GM12891 (cell line): ENCODE measurements at regions not wholly inside any gene's neighbourhood (a gene's known extent, or its start where the extent isn't known, plus 50 kb on each side); places are given as distances from the start of the nearest gene placed in this dataset.

ENCODE experiments used
- POLR2A ChIP-seq: IDR thresholded peaks from 2 replicates; pipeline ENCODE4 v1.6.1; 2011; ENCODE audit warnings: low read depth, low read length, control low read depth
- POLR2AphosphoS5 ChIP-seq: IDR thresholded peaks from 2 replicates; pipeline ENCODE4 v1.6.1; 2011; ENCODE audit warnings: low read depth, low read length, control low read depth
- POU2F2 ChIP-seq: IDR thresholded peaks from 2 replicates; pipeline ENCODE4 v1.6.1; 2011; ENCODE audit warnings: low read depth, mild to moderate bottlenecking, control low read depth, low read length, moderate library complexity
- SPI1 ChIP-seq: IDR thresholded peaks from 2 replicates; pipeline ENCODE4 v1.6.1; 2011; ENCODE audit warnings: low read depth, low read length, control low read depth
- TAF1 ChIP-seq: IDR thresholded peaks from 2 replicates; pipeline ENCODE4 v1.6.1; 2011; ENCODE audit warnings: low read depth, low read length, control low read depth

- TF ChIP-seq TAF1 (no peak), POLR2A (no peak), POLR2AphosphoS5 (no peak), SPI1 (no peak), POU2F2 (no peak)
These were observed 308.5 kb downstream of the NOL4 start for GRCh38 chr18:33916200-33916599.
